ENCODE measurements at regions not wholly inside any gene's neighbourhood (a gene's known extent, or its start where the extent isn't known, plus 50 kb on each side); places are given as distances from the start of the nearest gene placed in this dataset.

DNA sequence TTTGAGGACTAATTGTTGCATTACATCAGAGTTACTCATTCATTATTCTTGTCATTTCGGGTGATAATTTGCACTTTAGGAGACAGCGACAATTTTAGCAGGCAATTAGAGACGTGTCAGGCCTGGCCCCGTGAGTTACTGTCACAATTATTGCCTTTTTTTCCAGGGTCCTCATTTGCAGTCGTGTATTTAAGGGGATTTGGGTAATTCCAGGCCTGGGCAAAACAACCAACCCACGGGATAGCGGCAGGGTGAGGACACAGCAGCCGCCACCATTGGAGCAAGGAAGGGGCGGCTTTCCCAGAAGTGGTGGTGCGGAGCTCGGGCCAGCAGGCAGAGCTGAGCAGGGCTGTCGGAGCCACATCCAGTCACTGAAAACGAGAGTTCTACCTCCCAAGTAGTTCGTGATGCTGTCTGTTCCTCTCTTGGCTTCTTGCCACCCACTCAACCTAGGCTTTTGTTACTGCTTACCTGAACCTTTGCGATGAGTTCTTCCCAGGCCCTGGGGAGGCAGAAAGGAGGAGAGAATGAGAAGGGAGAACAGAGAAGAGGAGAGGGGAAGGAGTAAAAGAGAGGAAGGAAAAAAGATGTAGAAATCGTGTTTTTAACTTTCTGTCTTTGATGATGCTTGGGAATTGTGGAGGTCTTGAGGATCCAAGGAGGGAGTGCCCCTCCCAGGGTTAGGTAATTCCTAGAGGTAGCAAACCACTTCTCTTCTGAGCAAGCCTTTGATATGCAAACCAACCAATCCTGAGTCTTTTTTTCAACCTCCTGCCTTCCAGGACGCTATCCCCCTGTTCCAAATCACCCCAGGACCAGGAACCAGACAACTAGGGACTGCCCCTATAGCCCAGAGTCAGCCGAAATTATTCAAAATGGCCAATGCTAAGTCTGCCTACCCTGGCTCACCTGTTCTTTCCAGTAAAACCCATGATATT, 236.1 kb downstream of the MIAT start:
- Mint-ChIP-seq H3K27ac (no peak overlapping the region), H3K4me3 (no peak overlapping the region), H3K27me3 (peaks cover 57% of the 10 kb centered on the region), H3K9me3 (ENCODE audit: insufficient read depth) (no peaks in the 10 kb centered on the region), H3K4me1 (no peaks in the 10 kb centered on the region)
- ATAC-seq (ENCODE audit: low read depth): no peak
- CTCF ChIA-PET: no interaction called here
- H3K79me2 ChIP-seq (ENCODE audit: control insufficient read depth, insufficient read depth, low read length): no peaks in the 10 kb centered on the region
- H4K20me1 ChIP-seq (ENCODE audit: control insufficient read depth, insufficient read depth, low read length, poor library complexity, severe bottlenecking): no peaks in the 10 kb centered on the region
- no peak overlapping the region for H2AFZ ChIP-seq (ENCODE audit: insufficient read depth, low read depth, low read length, poor library complexity, severe bottlenecking)
- intact Hi-C loops (cut with micrococcal nuclease): no loop called here
- peaks cover 0 to 4% (median 1%) of the 10 kb centered on the region in 4 experiments for H3K27me3 ChIP-seq (replicated peaks in 1 of 4; ENCODE audit: control extremely low read depth in 1 of 4, control insufficient read depth in 3 of 4, insufficient read depth in 4 of 4, low read length in 3 of 4)
- H3K4me3 ChIP-seq (ENCODE audit: control extremely low read depth in 1 of 5, extremely low read depth in 1 of 5, insufficient read depth in 1 of 5, low read depth in 2 of 5, low read length in 4 of 5): no peak overlapping the region
- H3K9ac ChIP-seq (ENCODE audit: low read length): no peak overlapping the region
- no peak overlapping the region for H3K27ac ChIP-seq (ENCODE audit: low read length in 2 of 2)
- no peak overlapping the region for H3K4me2 ChIP-seq (replicated peaks; ENCODE audit: low read depth, low read length, poor library complexity, severe bottlenecking)
- POLR2A ChIA-PET: no interaction called here
- DNase-seq: no peak
- peaks cover 0 to 2% (median 0%) of the 10 kb centered on the region in 3 donors for H3K9me3 ChIP-seq (ENCODE audit: control extremely low read depth in 1 of 3, control insufficient read depth in 2 of 3, insufficient read depth in 1 of 3, low read length in 2 of 3)
- WGBS (ENCODE audit: insufficient coverage): 56% methylated on average over 16 of the region's 18 CpGs
- H3K36me3 ChIP-seq (replicated peaks in 1 of 2; ENCODE audit: control extremely low read depth in 1 of 2, control insufficient read depth in 1 of 2, extremely low read depth in 1 of 2, insufficient read depth in 2 of 2, low read length in 1 of 2): no peaks in the 10 kb centered on the region
- no peak for TF ChIP-seq EZH2 (IDR thresholded peaks at IDR 0.05; ENCODE audit: borderline replicate concordance, insufficient read depth, low read depth, low read length, poor library complexity, severe bottlenecking)
- TF ChIP-seq, protein P1, sequence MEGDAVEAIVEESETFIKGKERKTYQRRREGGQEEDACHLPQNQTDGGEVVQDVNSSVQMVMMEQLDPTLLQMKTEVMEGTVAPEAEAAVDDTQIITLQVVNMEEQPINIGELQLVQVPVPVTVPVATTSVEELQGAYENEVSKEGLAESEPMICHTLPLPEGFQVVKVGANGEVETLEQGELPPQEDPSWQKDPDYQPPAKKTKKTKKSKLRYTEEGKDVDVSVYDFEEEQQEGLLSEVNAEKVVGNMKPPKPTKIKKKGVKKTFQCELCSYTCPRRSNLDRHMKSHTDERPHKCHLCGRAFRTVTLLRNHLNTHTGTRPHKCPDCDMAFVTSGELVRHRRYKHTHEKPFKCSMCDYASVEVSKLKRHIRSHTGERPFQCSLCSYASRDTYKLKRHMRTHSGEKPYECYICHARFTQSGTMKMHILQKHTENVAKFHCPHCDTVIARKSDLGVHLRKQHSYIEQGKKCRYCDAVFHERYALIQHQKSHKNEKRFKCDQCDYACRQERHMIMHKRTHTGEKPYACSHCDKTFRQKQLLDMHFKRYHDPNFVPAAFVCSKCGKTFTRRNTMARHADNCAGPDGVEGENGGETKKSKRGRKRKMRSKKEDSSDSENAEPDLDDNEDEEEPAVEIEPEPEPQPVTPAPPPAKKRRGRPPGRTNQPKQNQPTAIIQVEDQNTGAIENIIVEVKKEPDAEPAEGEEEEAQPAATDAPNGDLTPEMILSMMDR (IDR thresholded peaks at IDR 0.05): no peak
- H3K4me1 ChIP-seq (ENCODE audit: control insufficient read depth in 2 of 2, insufficient read depth in 2 of 2, low read length in 2 of 2): no peaks in the 10 kb centered on the region

DNA sequence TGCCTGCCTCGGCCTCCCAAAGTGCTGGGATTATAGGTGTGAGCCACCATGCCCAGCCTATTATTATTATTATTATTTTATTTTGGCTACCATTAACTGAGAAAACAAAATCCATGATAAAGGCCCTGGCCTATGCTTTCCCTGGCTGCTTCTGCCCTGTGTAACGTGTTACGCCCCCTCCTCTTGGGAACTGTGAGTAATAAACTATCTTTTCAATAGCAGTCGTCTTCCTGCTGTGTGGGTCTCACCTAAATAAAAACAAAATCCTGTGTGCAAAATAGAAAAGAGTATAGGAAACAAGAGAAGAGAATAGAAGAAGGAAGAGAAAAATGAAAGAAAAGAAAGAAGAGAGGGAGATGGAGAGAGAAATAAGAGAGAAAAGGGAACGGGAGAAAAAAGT, 237.0 kb downstream of the MIAT start:
- Mint-ChIP-seq H3K9me3 (ENCODE audit: insufficient read depth) (no peaks in the 10 kb centered on the region), H3K4me3 (no peak overlapping the region), H3K4me1 (no peaks in the 10 kb centered on the region), H3K27ac (no peak overlapping the region), H3K27me3 (peaks cover 66% of the 10 kb centered on the region)
- Histone ChIP-seq H3K4me3 (ENCODE audit: control extremely low read depth in 1 of 5, extremely low read depth in 1 of 5, insufficient read depth in 1 of 5, low read depth in 2 of 5, low read length in 4 of 5) (no peak overlapping the region), H2AFZ (ENCODE audit: insufficient read depth, low read depth, low read length, poor library complexity, severe bottlenecking) (no peak overlapping the region), H4K20me1 (ENCODE audit: control insufficient read depth, insufficient read depth, low read length, poor library complexity, severe bottlenecking) (no peaks in the 10 kb centered on the region), H3K36me3 (replicated peaks in 1 of 2; ENCODE audit: control extremely low read depth in 1 of 2, control insufficient read depth in 1 of 2, extremely low read depth in 1 of 2, insufficient read depth in 2 of 2, low read length in 1 of 2) (no peaks in the 10 kb centered on the region), H3K4me2 (replicated peaks; ENCODE audit: low read depth, low read length, poor library complexity, severe bottlenecking) (no peak overlapping the region), H3K9ac (ENCODE audit: low read length) (no peak overlapping the region), H3K4me1 (ENCODE audit: control insufficient read depth in 2 of 2, insufficient read depth in 2 of 2, low read length in 2 of 2) (no peaks in the 10 kb centered on the region), H3K27me3 (replicated peaks in 1 of 4; ENCODE audit: control extremely low read depth in 1 of 4, control insufficient read depth in 3 of 4, insufficient read depth in 4 of 4, low read length in 3 of 4) (peaks cover 0 to 6% (median 5%) of the 10 kb centered on the region in 4 experiments), H3K27ac (ENCODE audit: low read length in 2 of 2) (no peak overlapping the region), H3K79me2 (ENCODE audit: control insufficient read depth, insufficient read depth, low read length) (no peaks in the 10 kb centered on the region), H3K9me3 (ENCODE audit: control extremely low read depth in 1 of 3, control insufficient read depth in 2 of 3, insufficient read depth in 1 of 3, low read length in 2 of 3) (peaks cover 0 to 2% (median 0%) of the 10 kb centered on the region in 3 donors)
- intact Hi-C loops (cut with micrococcal nuclease): no loop called here
- ATAC-seq (ENCODE audit: low read depth) (no peak), DNase-seq (no peak)
- WGBS (ENCODE audit: insufficient coverage): 92% methylated on average over 1 of the region's 5 CpGs
- POLR2A ChIA-PET: no interaction called here
- CTCF ChIA-PET: no interaction called here
- TF ChIP-seq, protein P1 (IDR thresholded peaks at IDR 0.05): no peak
- TF ChIP-seq EZH2 (IDR thresholded peaks at IDR 0.05; ENCODE audit: borderline replicate concordance, insufficient read depth, low read depth, low read length, poor library complexity, severe bottlenecking): no peak
